ENCODE measurements at regions not wholly inside any gene's neighbourhood (a gene's known extent, or its start where the extent isn't known, plus 50 kb on each side); places are given as distances from the start of the nearest gene placed in this dataset.
"Not testable (repeated sequence)": the region's sequence is repeated elsewhere in the genome, so short reads cannot be mapped to it uniquely, and the experiment has no call there.

GRCh38 chr4:111391829-111392228, 753.4 kb upstream of the FAM241A start:
- no peak for DNase-seq

GRCh38 chr4:111393781-111394180, 751.5 kb upstream of the FAM241A start:
- DNase-seq, result no peak

- peak in 25 of 58 donors; percentile 1 to 70 (median 11) for DNase-seq
These were observed 746.3 kb upstream of the FAM241A start for GRCh38 chr4:111398906-111399330.

DNA sequence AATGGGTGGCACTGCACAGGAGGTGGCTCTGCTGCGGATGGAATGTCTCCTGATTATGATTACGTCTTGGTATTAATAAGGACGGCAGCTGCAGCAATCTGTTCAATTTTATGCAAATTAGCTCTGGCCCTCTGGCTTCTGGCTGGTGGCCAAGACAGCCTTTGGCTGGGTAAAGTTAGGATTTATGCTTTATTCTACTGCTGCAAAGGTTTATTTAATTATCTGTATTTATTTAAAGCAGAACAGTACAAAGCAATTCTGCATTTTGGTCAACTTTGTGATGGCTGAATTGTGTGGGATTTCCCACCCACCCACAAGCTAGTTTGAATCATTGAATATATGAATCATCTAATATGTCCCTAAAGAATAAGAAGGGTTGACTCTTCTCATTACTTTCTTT, 745.6 kb upstream of the FAM241A start:
- DNase-seq, result peak in 18 of 58 donors; percentile 0 to 63 (median 6)

- peak in 35 of 58 donors; percentile 1 to 85 (median 21) for DNase-seq
These were observed 744.5 kb upstream of the FAM241A start for GRCh38 chr4:111400741-111401140.

DNA sequence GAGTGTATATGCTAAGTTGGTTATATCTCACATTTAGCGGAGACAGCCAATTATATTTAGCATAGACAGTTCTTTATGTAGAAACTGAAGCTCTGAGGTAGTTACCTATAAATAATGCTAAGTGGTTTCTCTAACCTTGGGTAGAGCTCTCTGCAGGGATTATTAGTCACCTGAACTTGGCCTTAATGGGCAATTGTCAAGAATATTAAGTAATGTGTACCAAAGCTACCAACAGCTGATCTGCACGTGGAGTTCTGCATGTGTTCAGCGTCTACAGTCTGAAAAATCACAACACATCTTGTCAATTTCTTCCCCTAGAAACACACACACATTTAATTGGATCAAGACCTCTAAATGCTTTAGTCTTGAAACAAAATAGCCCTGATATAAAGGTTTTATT, 740.6 kb upstream of the FAM241A start:
- no peak for DNase-seq

- no peak for DNase-seq
These were observed 739.3 kb upstream of the FAM241A start for GRCh38 chr4:111405989-111406388.

DNA sequence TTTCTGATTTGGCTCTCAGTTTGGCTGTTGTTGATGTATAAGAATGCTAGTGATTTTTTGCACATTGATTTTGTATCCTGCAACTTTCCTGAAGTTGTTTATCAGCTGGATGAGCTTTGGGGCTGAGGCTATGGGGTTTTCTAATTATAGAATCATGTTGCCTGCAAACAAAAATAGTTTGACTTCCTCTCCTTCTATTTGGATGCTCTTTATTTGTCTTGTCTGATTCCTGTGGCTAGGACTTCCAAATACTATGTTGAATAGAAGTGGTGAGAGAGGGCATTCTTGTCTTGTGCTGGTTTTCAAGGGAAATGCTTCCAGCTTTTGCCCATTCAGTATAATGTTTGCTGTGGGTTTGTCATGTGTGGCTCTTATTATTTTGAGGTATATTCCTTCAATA, 734.7 kb upstream of the FAM241A start:
- DNase-seq, result no peak

- DNase-seq, result no peak
These were observed 727.7 kb upstream of the FAM241A start for GRCh38 chr4:111417521-111417920.

GRCh38 chr4:111433441-111433840, 711.8 kb upstream of the FAM241A start:
- DNase-seq, result no peak

DNA sequence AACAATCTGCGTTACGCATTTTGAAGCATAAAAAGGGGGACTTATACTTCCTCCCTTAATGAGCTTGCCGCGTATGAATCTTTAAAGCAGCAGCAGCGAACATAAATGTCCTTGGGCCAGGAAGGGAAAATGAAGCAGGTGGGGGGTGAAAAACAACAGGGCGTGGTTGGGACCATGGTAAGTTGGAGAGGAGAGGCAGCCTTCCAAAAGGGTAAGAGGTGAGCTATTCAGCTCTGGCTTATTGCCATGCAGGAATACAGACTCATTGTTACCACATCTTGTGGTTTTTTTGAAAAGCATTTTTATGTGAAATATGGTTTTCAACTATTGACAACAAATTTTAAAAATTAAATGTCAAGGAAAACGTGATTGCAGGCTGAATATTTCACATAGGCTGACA, 710.7 kb upstream of the FAM241A start:
- no peak for DNase-seq

- no peak for DNase-seq
These were observed 709.1 kb upstream of the FAM241A start for GRCh38 chr4:111435986-111436744.

DNA sequence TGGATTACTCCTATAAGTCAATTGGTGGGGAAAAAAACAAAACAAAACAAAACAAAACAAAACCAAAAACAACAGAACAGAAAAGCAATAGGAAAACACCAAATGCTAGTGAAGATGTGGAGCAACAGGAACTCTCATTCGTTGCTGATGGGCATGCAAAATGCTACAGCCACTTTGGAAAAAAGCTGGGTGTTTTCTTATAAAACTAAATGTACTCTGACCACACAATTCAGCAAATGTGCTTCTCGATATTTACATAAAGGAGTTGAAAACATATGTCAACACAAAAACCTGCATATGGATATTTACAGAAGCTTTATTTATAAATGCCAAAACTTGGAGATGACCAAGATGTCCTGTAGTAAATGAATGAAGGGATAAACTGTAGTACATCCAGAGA, 703.6 kb upstream of the FAM241A start:
- DNase-seq, result no peak

DNA sequence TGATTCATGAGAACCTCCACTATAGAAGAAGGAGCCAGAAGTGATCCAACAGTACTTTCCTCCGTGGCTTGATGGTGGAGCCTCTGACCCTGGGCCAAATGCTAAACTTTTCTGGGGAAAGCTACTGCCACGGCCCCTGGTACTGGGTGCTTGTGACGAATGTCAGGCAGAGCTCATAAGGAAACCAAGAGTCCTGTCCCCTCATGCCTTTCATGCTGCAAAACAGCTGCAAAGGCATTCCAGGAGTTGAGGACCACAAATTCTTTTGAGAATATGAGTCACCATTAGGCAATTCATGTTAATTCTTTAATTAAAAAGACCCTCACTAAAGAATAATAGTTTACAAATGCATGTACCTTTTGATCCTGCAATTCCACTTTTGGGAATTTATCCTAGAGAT, 700.4 kb upstream of the FAM241A start:
- not testable (repeated sequence) for DNase-seq

DNA sequence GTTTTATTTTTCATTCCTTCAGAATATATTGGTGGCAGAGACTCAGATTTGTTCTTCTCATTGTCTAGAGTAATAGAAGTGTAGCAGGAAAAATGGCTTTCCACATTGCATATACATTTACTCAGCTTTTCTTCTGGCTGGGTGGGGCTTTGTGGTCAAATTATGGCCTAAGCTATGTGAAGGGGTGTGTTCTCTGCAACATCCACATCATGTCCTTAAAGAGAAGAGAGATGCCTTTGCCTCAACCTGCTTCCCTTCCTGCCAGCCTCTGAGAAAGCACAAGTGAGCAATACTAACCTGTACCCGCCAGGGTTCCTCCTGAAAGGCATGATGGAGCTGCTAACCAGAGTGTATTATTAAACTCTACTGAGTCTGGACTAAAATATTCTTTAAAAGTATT, 695.6 kb upstream of the FAM241A start:
- DNase-seq, result no peak

DNA sequence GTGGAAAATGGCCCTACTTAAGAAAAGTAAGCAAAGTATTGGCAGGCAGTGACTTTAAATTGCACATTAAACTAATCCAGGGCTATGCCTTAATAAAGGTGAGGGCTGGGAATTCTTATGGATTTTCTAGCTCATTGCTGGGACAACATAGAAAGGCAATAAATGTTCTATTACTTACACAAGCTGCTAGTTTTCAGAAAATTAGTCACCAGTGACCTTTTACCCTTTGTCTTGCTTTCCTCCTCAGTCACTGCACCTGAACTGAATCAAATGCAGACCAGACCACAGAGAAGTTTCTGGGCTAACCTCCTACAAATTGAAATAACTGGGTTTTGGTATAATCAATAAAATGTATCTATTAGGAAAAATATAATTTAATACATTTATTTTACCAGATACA, 694.4 kb upstream of the FAM241A start:
- no peak for DNase-seq

DNA sequence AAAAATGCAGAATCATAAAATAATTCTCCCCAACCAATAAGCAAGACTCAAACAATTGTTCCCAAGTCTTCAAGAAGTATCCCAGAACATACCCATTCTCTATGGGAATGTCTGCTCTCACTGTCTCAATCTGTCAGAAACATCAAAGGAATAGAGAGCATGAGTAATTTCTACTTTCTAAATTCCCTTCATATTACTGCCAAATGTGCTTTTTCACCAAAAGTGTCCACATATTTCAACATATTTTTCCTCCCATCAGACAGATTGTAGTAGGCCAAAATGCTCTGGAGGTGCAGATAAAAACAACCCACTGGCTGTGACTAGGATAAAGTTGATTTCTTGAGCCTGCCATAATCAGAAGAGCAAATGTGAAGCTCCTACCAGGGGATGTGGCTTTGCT, 692.0 kb upstream of the FAM241A start:
- DNase-seq, result no peak

- no peak for DNase-seq
These were observed 690.3 kb upstream of the FAM241A start for GRCh38 chr4:111454961-111455360.

DNA sequence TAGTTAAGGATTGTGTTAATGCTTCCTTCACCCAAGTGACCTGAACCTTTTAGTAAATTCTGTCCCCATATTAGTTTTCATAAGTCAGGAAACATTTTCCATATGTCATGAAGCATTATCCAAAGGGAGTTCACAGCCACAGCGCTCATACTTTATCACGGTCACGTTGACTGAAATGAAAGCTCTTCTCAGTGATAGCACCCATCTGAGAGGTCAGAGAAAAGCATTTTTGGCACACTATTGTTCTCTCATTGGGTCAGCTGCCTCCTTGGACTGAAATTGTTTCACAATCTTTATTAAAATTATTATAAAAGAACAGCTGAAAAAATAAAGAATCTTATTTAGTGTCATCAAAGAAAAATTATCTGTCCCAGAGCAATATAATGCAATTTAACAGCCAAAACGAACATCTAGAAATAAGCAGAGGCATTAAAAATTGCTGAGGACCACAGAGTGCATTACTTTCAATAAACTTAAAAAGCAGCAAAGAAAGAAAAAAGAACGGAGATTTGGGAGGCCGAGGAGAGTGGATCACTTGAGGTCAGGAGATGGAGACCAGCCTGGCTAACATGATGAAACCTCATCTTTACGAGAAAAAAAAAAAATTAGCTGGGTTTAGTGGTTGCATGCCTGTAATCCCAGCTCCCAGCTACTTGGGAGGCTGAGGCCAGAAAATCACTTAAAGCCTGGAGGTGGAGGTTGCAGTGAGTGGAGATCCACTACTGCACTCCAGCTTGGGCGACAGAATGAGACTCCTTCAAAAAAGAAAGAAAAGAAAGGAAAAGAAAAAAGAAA, 680.8 kb upstream of the FAM241A start:
- DNase-seq, result no peak

GRCh38 chr4:111466811-111467604, 678.2 kb upstream of the FAM241A start:
- no peak for DNase-seq

DNA sequence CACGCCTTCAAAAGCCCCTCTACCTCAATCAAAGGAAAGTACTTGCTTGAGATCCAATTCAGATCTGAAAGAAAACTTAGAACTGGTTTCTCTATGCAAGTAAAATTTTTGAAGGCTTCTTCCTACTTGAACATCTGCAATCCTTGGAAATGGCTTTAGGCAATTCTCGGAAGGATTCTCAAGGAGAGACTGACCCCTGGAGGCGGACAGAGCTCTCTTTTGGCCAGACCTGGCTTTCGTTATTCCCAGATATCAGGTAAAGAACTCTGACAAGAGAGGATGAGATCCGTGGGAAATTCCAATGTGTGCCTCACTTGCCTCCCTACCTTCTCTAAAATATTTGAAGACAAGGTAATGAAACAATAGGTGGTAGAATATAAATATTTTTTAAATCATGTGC, 670.3 kb upstream of the FAM241A start:
- DNase-seq, result peak in 10 of 58 donors; percentile 1 to 12 (median 3)

DNA sequence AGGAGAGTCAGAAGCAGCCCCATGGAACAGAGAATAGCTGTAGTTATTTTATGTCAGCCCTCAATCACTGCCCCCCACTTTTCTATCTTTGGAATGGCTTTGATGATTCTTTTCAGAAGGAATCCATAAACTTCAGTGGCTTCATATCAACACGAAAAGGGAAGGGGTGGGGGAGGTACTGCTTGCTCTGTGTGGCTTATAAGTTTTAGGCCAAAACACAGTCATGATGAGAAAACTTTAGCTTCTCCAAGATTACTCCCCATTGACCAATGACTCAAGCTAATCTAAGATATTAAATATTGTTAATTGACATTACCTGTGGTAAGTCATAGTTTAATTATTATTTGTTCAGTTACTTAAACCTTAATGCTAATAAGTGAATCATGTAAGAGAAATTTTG, 669.6 kb upstream of the FAM241A start:
- DNase-seq, result no peak
